ENCODE measurements at regions not wholly inside any gene's neighbourhood (a gene's known extent, or its start where the extent isn't known, plus 50 kb on each side); places are given as distances from the start of the nearest gene placed in this dataset.
"Not testable (repeated sequence)": the region's sequence is repeated elsewhere in the genome, so short reads cannot be mapped to it uniquely, and the experiment has no call there.

DNA sequence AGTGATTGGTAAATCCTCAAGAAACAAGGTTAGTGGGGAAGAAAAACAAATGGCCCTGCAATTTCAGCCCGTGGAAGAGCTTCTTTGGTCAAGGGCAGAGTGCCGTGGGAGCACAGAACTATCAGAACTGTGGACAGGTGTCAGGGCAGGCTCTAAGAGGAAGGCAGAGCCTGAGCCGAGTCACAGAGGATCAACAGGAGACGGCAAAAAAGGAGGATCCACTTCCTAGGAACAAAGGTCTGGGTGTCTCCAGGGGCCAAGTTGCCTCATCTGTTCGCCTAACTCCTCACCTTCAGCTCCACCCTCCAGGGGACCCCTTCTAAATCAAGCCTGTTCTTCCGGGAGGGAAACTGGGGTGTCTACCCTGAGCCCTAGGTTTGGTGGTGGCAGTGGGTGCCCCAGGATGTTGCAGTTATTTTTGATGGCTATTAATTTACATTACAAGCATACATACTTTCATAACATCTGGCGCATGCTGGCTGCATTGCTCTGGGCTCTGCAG, 88.0 kb downstream of the FEM1C start:
- no peak overlapping the region for H3K4me3 ChIP-seq (ENCODE audit: low read length)
- WGBS (ENCODE audit: insufficient coverage, insufficient read length), result no CpG with 5 or more reads among the region's 7 CpGs
- H3K36me3 ChIP-seq (ENCODE audit: control insufficient read depth, insufficient read depth, low read length), result no peaks in the 10 kb centered on the region
- no peaks in the 10 kb centered on the region for H3K9me3 ChIP-seq (ENCODE audit: control insufficient read depth, insufficient read depth, low read length)
- H3K4me1 ChIP-seq (ENCODE audit: control insufficient read depth, insufficient read depth, low read length), result no peaks in the 10 kb centered on the region
- no peak for DNase-seq (ENCODE audit: low read depth, low spot score)
- H3K27ac ChIP-seq (ENCODE audit: low read length), result no peak overlapping the region
- H3K27me3 ChIP-seq (ENCODE audit: control insufficient read depth, insufficient read depth, low read length), result no peaks in the 10 kb centered on the region

- DNase-seq (ENCODE audit: low read depth, low spot score), result no peak
- Histone ChIP-seq H3K36me3 (ENCODE audit: control insufficient read depth, insufficient read depth, low read length) (no peaks in the 10 kb centered on the region), H3K4me3 (ENCODE audit: low read length) (no peak overlapping the region), H3K4me1 (ENCODE audit: control insufficient read depth, insufficient read depth, low read length) (no peaks in the 10 kb centered on the region), H3K9me3 (ENCODE audit: control insufficient read depth, insufficient read depth, low read length) (no peaks in the 10 kb centered on the region), H3K27ac (ENCODE audit: low read length) (no peak overlapping the region), H3K27me3 (ENCODE audit: control insufficient read depth, insufficient read depth, low read length) (no peaks in the 10 kb centered on the region)
- no CpG with 5 or more reads among the region's 4 CpGs for WGBS (ENCODE audit: insufficient coverage, insufficient read length)
Observed at GRCh38 chr5:115456056-115456455, 88.5 kb downstream of the FEM1C start.

DNA sequence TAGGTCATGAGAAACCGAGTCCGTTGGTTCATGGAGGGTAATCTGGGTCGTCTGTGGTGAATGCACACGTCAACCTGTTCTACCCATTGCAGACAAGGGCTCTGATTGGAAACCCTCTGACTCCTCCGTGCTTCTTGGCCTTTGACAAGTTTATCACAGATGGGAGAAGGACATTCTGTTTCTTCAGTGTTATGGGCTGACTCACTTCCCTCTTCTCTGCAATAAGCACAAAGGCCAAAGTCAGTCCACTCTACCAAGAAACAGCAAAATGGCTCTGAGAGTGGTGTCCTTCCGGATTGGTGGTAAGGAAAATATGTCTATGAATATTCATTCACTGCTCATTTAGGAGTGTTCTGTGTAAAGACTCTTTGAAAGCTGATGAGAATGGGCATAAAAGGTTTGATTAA, 89.3 kb downstream of the FEM1C start:
- Histone ChIP-seq H3K4me3 (ENCODE audit: low read length) (no peak overlapping the region), H3K36me3 (ENCODE audit: control insufficient read depth, insufficient read depth, low read length) (no peaks in the 10 kb centered on the region), H3K27ac (ENCODE audit: low read length) (no peak overlapping the region), H3K9me3 (ENCODE audit: control insufficient read depth, insufficient read depth, low read length) (no peaks in the 10 kb centered on the region), H3K4me1 (ENCODE audit: control insufficient read depth, insufficient read depth, low read length) (no peaks in the 10 kb centered on the region), H3K27me3 (ENCODE audit: control insufficient read depth, insufficient read depth, low read length) (no peaks in the 10 kb centered on the region)
- WGBS (ENCODE audit: insufficient coverage, insufficient read length), result no CpG with 5 or more reads among the region's 6 CpGs
- DNase-seq (ENCODE audit: low read depth, low spot score), result no peak

- Histone ChIP-seq H3K4me1 (ENCODE audit: control insufficient read depth, insufficient read depth, low read length) (no peaks in the 10 kb centered on the region), H3K27me3 (ENCODE audit: control insufficient read depth, insufficient read depth, low read length) (no peaks in the 10 kb centered on the region), H3K4me3 (ENCODE audit: low read length) (no peak overlapping the region), H3K27ac (ENCODE audit: low read length) (no peak overlapping the region), H3K36me3 (ENCODE audit: control insufficient read depth, insufficient read depth, low read length) (no peaks in the 10 kb centered on the region), H3K9me3 (ENCODE audit: control insufficient read depth, insufficient read depth, low read length) (no peaks in the 10 kb centered on the region)
- WGBS (ENCODE audit: insufficient coverage, insufficient read length), result no CpG with 5 or more reads among the region's 2 CpGs
- DNase-seq (ENCODE audit: low read depth, low spot score), result no peak
Observed at GRCh38 chr5:115453391-115454095, 91.0 kb downstream of the FEM1C start.

DNA sequence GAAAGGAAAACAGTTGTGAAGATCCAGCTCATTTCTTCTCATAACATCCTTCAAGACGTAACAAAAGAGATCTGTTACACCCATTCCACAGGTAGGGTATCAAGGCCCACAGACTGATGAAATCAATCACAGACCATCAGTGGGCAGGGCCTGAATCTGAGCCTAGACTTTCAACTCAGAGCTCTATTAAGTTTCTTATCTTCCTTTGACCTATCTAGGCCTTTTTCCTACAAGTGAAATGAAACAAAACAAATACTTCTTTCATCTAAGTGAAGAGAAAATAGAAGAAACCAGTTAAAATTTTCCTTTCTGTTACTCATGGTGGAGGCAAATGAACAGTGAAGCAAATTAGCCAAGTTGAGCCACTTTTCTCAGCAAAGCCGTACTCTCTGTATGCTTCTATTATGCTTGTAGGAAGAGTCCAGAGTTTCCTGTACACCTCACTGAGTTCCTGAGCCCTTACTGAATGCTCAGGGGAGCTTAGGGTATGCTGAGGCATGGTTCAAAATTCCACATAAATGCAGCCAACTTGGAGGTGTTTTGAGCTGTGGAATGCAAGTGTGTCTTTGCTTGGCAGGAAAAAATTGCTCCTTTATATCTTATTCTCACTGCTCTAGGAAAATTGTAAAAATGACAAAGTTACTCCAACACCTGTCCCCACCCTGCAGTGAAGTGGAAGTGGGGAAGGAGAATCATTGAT, 91.9 kb downstream of the FEM1C start:
- H3K27me3 ChIP-seq (ENCODE audit: control insufficient read depth, insufficient read depth, low read length), result no peaks in the 10 kb centered on the region
- no peak for DNase-seq (ENCODE audit: low read depth, low spot score)
- no peaks in the 10 kb centered on the region for H3K9me3 ChIP-seq (ENCODE audit: control insufficient read depth, insufficient read depth, low read length)
- no CpG with 5 or more reads among the region's 2 CpGs for WGBS (ENCODE audit: insufficient coverage, insufficient read length)
- H3K4me1 ChIP-seq (ENCODE audit: control insufficient read depth, insufficient read depth, low read length), result no peaks in the 10 kb centered on the region
- no peak overlapping the region for H3K4me3 ChIP-seq (ENCODE audit: low read length)
- no peaks in the 10 kb centered on the region for H3K36me3 ChIP-seq (ENCODE audit: control insufficient read depth, insufficient read depth, low read length)
- H3K27ac ChIP-seq (ENCODE audit: low read length), result no peak overlapping the region

DNA sequence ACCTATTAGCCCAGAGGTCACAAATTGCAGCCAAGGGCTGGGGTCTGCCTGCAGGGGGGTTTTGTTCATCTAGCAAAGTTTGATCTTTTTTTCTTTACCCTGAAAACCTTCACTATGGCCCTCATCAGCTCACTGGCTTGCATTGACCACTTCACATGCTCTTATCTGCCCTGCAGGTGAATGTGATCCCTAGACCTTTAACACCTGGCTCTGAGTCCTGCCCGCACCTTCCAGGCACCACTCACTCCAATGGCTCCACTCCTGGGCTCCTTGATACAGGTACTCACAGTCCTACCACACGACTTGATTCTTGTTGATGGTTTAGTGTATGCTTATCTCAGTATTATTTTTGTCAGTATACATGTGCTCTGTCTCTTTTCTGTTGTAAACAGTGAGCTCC, 92.5 kb downstream of the FEM1C start:
- no CpG with 5 or more reads among the region's 2 CpGs for WGBS (ENCODE audit: insufficient coverage, insufficient read length)
- H3K27me3 ChIP-seq (ENCODE audit: control insufficient read depth, insufficient read depth, low read length), result no peaks in the 10 kb centered on the region
- no peak overlapping the region for H3K27ac ChIP-seq (ENCODE audit: low read length)
- no peak overlapping the region for H3K4me3 ChIP-seq (ENCODE audit: low read length)
- H3K9me3 ChIP-seq (ENCODE audit: control insufficient read depth, insufficient read depth, low read length), result no peaks in the 10 kb centered on the region
- no peaks in the 10 kb centered on the region for H3K36me3 ChIP-seq (ENCODE audit: control insufficient read depth, insufficient read depth, low read length)
- DNase-seq (ENCODE audit: low read depth, low spot score), result no peak
- no peaks in the 10 kb centered on the region for H3K4me1 ChIP-seq (ENCODE audit: control insufficient read depth, insufficient read depth, low read length)

GRCh38 chr5:115450741-115451140, 93.8 kb downstream of the FEM1C start:
- Histone ChIP-seq H3K27ac (ENCODE audit: low read length) (no peak overlapping the region), H3K4me1 (ENCODE audit: control insufficient read depth, insufficient read depth, low read length) (no peaks in the 10 kb centered on the region), H3K27me3 (ENCODE audit: control insufficient read depth, insufficient read depth, low read length) (no peaks in the 10 kb centered on the region), H3K9me3 (ENCODE audit: control insufficient read depth, insufficient read depth, low read length) (no peaks in the 10 kb centered on the region), H3K36me3 (ENCODE audit: control insufficient read depth, insufficient read depth, low read length) (no peaks in the 10 kb centered on the region), H3K4me3 (ENCODE audit: low read length) (no peak overlapping the region)
- WGBS (ENCODE audit: insufficient coverage, insufficient read length), result no CpG with 5 or more reads among the region's 1 CpG
- no peak for DNase-seq (ENCODE audit: low read depth, low spot score)

DNA sequence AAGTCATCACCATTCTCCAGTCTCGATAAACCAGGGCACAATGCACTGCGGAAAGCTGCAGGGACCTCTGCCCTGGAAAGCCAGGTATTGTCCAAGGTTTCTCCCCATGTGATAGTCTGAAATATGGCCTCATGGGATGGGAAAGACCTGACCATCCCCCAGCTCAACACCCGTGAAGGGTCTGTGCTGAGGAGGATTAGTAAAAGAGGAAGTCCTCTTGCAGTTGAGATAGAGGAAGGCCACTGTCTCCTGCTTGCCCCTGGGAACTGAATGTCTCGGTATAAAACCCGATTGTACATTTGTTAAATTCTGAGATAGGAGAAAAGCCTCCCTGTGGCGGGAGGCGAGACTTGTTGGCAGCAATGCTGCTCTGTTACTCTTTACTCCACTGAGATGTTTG, 95.9 kb downstream of the FEM1C start:
- WGBS (ENCODE audit: insufficient coverage, insufficient read length), result no CpG with 5 or more reads among the region's 7 CpGs
- not testable (repeated sequence) for H3K27me3 ChIP-seq (ENCODE audit: control insufficient read depth, insufficient read depth, low read length); H3K9me3 ChIP-seq (ENCODE audit: control insufficient read depth, insufficient read depth, low read length); H3K36me3 ChIP-seq (ENCODE audit: control insufficient read depth, insufficient read depth, low read length); H3K27ac ChIP-seq (ENCODE audit: low read length); H3K4me3 ChIP-seq (ENCODE audit: low read length); DNase-seq (ENCODE audit: low read depth, low spot score); H3K4me1 ChIP-seq (ENCODE audit: control insufficient read depth, insufficient read depth, low read length)

- no peak for DNase-seq (ENCODE audit: low read depth, low spot score)
- Histone ChIP-seq H3K27ac (ENCODE audit: low read length) (no peak overlapping the region), H3K27me3 (ENCODE audit: control insufficient read depth, insufficient read depth, low read length) (no peaks in the 10 kb centered on the region), H3K36me3 (ENCODE audit: control insufficient read depth, insufficient read depth, low read length) (no peaks in the 10 kb centered on the region), H3K4me1 (ENCODE audit: control insufficient read depth, insufficient read depth, low read length) (no peaks in the 10 kb centered on the region; the same call in 1 of the 2 replicates), H3K4me3 (ENCODE audit: low read length) (no peak overlapping the region), H3K9me3 (ENCODE audit: control insufficient read depth, insufficient read depth, low read length) (no peaks in the 10 kb centered on the region)
- WGBS (ENCODE audit: insufficient coverage, insufficient read length), result no CpG with 5 or more reads among the region's 2 CpGs
Observed at GRCh38 chr5:115440782-115441451, 103.7 kb downstream of the FEM1C start.

GRCh38 chr5:115439639-115440038, 104.9 kb downstream of the FEM1C start:
- H3K9me3 ChIP-seq (ENCODE audit: control insufficient read depth, insufficient read depth, low read length), result no peaks in the 10 kb centered on the region
- no peaks in the 10 kb centered on the region for H3K36me3 ChIP-seq (ENCODE audit: control insufficient read depth, insufficient read depth, low read length)
- H3K4me3 ChIP-seq (ENCODE audit: low read length), result no peak overlapping the region
- WGBS (ENCODE audit: insufficient coverage, insufficient read length), result no CpG with 5 or more reads among the region's 2 CpGs
- no peak overlapping the region for H3K27ac ChIP-seq (ENCODE audit: low read length)
- H3K27me3 ChIP-seq (ENCODE audit: control insufficient read depth, insufficient read depth, low read length), result no peaks in the 10 kb centered on the region
- no peak for DNase-seq (ENCODE audit: low read depth, low spot score)
- H3K4me1 ChIP-seq (ENCODE audit: control insufficient read depth, insufficient read depth, low read length), result no peaks in the 10 kb centered on the region; the same call in 1 of the 2 replicates

All from iPS DF 6.9 (cell line).